ENCODE measurements at regions not wholly inside any gene's neighbourhood (a gene's known extent, or its start where the extent isn't known, plus 50 kb on each side); places are given as distances from the start of the nearest gene placed in this dataset.

GRCh38 chr6:170107606-170108222, 183.2 kb downstream of the DLL1 start:
- H3K4me3 ChIP-seq (ENCODE audit: low read length), result no peak overlapping the region
- no peak for DNase-seq (ENCODE audit: low read depth)
- TF ChIP-seq CTCF (conservative IDR thresholded peaks at IDR 0.05; ENCODE audit: low read depth, low read length), result no peak

- TF ChIP-seq CTCF (conservative IDR thresholded peaks at IDR 0.05; ENCODE audit: low read depth, low read length), result no peak
- DNase-seq (ENCODE audit: low read depth), result no peak
These were observed 183.9 kb downstream of the DLL1 start for GRCh38 chr6:170106906-170107525.

GRCh38 chr6:170102582-170103481, 188.0 kb downstream of the DLL1 start:
- TF ChIP-seq CTCF (conservative IDR thresholded peaks at IDR 0.05; ENCODE audit: low read depth, low read length), result no peak
- DNase-seq (ENCODE audit: low read depth), result no peak
- no peak overlapping the region for H3K4me3 ChIP-seq (ENCODE audit: low read length)

More at GRCh38 chr6:170106906-170107525, 183.9 kb downstream of the DLL1 start:
- no peak overlapping the region for H3K4me3 ChIP-seq (ENCODE audit: low read length)

- DNase-seq (ENCODE audit: low read depth), result no peak
- H3K4me3 ChIP-seq (ENCODE audit: low read length), result no peak overlapping the region
- no peak for TF ChIP-seq CTCF (conservative IDR thresholded peaks at IDR 0.05; ENCODE audit: low read depth, low read length)
These were observed 188.8 kb downstream of the DLL1 start for GRCh38 chr6:170102038-170102437.

- DNase-seq (ENCODE audit: low read depth), result no peak
- no peak overlapping the region for H3K4me3 ChIP-seq (ENCODE audit: low read length)
- no peak for TF ChIP-seq CTCF (conservative IDR thresholded peaks at IDR 0.05; ENCODE audit: low read depth, low read length)
These were observed 189.4 kb downstream of the DLL1 start for GRCh38 chr6:170101281-170102035.

GRCh38 chr6:170100046-170100445, 190.8 kb downstream of the DLL1 start:
- no peak overlapping the region for H3K4me3 ChIP-seq (ENCODE audit: low read length)
- TF ChIP-seq CTCF (conservative IDR thresholded peaks at IDR 0.05; ENCODE audit: low read depth, low read length), result no peak
- no peak for DNase-seq (ENCODE audit: low read depth)

All from retinal pigment epithelial cell (primary cell).